Head of caudate nucleus (tissue), 42 donors: ENCODE measurements at regions not wholly inside any gene's neighbourhood (a gene's known extent, or its start where the extent isn't known, plus 50 kb on each side); places are given as distances from the start of the nearest gene placed in this dataset.

Source experiments
- DNase-seq, 42 donors: peaks; one replicate each; pipeline versions ENCODE4 v3.0.0 to v3.0.0-alpha.2; 2020 to 2021; ENCODE audit warnings: mixed read lengths in 7 of 42
- intact Hi-C: fragments of 100-400 bp; cut with DNase I; formaldehyde crosslinking; loops from one replicate; pipeline ENCODE4 v1.15.0; 2022

- intact Hi-C loops: no loop called here
- DNase-seq: no peak
Measured at GRCh38 chr5:123249446-123249845, 160.4 kb downstream of the PRDM6 start.

- no peak for DNase-seq
- intact Hi-C loops: no loop called here
Measured at GRCh38 chr5:123245689-123246088, 156.6 kb downstream of the PRDM6 start.

- intact Hi-C loops: no loop called here
- DNase-seq: no peak
Measured at GRCh38 chr5:123244458-123244857, 155.4 kb downstream of the PRDM6 start.
